ENCODE measurements at regions not wholly inside any gene's neighbourhood (a gene's known extent, or its start where the extent isn't known, plus 50 kb on each side); places are given as distances from the start of the nearest gene placed in this dataset.

DNA sequence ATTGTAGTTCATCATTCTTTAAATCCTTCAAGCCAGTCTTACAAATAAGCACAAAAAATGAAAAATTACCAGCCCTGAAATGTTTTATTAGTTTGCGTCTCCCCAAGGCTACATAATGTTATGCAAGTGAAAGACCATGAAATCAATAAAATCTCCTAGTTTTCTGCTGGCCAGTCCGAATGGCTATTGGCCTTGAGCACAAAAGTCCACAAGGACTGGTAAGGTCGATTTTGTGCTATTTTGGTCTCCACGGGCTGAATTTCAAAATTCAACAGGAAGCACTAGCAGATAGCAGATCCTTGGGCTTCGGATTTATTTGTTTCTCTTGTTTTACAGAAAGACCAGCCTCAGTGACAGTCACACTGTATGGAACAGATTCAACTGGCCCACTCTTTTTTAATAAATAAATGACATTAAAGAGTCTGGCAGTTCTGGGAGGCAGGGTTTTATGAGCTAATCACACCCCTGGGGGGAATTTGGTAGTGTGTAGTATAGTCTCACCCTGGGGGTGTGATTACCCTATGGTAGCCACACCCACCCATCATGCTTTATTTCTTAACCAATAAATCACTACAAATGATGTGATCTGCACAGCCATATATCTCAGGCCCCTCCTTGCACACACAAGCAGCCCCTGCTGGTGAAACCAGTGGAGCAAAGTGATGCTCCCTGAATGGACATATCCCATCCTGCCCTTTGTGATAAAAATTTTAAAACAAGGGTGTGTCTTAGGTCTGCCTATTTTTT is 51.1 kb upstream of the TMEM33 start:
- no peak for DNase-seq (ENCODE audit: low read depth in 2 of 3, low spot score in 1 of 3)

DNA sequence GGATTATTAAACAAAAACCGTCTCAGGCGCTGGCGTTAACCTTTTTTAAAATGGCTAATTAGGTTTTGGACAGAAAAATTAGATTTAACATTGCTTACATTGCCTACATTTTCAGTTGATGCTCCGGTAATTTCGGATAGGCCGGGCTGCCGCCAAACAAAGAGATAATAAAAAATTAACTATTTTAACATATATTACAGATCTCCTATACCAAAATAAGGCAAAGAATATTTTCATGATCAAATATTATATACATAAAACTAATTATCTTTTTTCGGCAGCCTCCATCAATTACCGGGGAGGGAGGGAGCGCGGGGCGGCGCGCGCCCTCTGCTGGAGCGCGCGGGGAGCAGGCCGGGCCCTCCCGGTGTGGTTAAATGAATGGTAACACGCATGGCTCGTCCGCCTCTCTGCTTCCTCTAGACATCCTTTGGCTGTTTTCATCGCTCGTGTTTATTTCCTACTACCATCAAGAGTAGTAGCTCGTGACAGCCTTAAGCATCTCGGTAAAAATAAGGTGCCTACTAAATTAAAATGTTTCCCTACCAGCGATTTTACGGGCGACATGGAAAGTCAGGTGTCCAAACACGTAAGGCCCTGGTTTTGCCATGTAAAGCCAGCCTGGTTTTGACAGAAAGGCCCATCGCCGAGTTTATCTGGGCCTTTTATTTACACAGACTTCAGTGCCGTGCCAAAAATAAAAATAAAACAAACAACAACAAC is 52.4 kb upstream of the TMEM33 start:
- peak; percentile 34 to 48 (median 39) for DNase-seq (ENCODE audit: low read depth in 2 of 3, low spot score in 1 of 3)

DNA sequence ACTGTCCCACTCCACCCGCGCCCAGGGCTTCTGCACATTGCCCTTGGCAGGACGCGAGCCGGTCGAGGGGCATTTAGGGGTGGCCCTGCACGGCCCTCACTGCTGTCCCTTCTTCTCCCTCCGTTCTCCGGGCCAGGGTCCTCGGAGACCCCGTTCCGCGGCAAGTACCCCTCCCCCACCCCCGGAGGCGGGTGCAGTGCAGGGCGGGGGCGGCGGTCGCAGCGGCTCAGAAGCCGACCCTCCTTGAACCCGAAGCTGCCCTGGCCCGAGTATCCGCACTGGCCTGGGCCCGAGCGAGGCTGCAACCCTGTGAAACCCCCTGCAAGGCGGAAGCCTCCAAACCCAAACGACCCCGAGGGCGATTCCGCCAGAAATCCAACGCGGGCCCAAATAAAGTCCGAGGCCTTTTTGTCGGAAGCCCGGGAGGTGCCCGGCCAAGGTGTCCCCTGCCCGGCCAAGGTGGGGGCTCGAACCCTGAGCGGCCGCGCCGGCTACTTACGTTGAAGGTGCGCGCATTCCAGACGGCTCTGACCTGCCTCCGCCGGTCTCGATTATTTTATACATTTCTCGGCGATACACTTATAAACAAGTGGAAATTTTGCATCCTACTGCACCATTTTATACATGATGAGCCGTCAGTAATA is 53.1 kb upstream of the TMEM33 start:
- DNase-seq (ENCODE audit: low read depth in 2 of 3, low spot score in 1 of 3) = no peak

DNA sequence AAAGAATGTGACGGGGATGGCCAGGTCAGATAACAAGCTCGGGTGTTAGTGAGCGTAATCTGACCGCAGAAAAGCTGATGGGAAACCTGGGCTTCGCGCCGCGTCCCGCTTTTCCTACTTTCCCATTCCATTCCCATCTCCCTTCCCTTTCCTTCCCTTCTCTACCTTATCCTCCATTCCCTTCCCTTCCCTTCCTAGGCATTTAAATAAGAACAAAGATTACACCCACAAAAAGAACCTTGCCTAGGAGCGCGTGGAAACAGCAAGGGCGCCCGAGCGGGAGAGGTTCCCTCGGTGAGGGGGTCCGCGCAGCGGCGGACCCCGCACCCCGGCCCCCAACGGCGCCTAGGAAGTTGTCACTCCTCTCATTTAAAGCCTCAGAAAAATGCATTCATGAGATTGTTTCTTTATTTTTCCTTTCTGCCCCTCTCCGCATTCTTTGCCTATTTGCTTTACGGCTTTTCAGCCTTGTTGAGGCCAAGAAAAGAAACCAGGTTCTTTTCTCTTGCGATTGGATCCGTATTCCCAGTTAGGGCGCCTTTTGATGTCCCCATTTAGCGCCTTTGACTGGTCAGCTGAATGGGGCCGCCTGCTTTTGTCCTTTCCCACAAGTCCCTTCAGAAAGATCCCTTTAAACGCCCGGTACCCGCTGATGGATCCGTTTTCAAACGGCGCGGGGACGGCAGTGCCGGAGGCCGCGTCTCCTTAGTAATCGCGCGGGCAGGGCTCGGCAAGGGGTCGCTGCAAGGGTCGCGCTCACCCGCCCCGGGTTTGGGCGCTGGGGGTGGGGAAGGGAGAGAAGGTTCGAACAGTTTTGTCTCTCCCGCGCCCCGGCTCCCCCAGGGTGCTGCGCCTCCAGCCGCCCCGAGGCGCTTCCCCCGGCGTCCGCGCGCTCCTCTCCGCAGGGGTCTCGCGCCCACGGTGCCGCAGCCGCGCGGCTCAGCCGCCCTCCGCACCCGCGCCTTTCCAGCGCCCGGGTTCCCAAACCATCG is 54.1 kb upstream of the TMEM33 start:
- DNase-seq (ENCODE audit: low read depth in 2 of 3, low spot score in 1 of 3) = no peak

DNA sequence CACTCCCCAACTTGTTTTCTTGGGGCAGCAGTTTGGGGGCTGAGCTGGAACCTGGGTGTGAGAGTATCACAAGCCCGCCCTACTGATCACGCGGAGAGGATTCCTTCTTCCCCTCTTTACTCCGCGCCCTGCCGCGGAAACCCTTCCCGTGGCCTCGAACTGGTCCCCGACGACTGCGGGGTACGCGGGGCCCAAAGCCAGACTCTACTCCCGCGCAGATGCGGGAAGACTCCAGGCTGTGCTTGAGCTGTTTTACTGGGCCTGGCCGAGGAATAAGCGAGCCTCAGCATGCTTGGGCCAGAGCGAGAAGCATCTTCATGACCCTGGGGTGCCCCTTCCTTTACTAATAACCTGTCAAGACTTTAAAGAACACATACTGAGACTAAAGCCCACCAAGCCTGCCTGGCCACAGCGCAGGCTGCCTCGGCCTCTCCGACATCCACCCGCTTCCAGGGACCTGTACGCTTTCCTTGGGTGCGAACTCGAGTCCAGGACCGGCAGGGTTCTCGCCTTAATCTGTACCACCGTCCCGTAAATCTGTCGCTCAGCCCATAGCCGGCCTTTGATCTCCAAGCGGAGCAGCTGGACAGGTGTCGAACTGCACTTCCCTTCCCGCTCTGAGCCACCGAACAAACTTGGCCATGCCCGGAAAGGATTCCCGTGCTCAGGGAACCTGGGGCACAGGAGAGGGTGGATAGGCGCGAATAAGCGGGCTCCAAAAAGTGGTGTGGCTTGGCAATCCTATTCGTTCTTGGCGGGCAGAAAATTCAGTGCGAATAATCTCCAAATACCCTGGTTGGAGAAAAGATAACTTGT is 55.0 kb upstream of the TMEM33 start:
- DNase-seq (ENCODE audit: low read depth in 2 of 3, low spot score in 1 of 3) = no peak

DNA sequence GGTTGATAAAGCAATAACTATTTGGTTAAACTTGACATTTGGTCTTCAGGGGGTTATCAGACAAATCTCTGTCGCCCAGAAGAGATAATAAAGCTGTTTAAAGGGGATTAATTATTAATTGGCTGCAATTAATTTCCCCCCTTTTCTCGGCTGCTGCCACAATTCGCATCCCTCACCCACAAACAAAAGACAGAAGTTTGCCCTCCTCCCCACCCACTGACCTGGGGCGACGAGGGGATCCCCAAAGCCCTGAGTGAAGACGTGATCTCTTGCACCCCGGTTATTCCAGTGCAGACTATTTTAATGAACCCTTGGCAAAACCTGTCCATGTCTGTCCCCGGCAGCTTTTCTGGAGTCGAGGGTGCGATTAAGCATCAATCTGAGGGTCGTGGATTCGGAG is 55.7 kb upstream of the TMEM33 start:
- DNase-seq (ENCODE audit: low read depth in 2 of 3, low spot score in 1 of 3) = no peak

DNA sequence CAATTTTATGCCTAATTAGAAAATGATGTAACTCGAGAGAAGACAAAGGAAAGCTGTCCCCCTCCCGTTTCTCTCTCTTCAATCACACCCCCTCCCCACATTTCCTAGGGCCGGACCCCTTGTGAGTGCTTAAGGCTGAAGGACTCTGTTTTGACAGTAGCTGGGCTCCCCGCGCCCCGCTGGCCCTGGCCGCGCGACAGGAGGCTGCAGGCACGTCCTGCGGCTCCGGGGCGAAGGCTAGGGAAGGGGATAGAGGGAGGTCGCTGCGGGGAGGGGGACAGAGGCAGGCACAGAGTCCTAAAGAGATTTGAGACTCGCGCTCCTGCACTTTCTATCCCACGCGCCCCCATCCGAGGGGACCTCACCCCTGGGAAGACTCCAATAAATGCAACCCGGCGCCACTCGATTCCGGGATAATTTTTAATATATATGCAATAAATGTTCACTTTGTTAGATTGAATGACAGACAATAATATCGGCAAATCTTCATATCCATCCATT is 56.2 kb upstream of the TMEM33 start:
- DNase-seq (ENCODE audit: low read depth in 2 of 3, low spot score in 1 of 3) = no peak

DNA sequence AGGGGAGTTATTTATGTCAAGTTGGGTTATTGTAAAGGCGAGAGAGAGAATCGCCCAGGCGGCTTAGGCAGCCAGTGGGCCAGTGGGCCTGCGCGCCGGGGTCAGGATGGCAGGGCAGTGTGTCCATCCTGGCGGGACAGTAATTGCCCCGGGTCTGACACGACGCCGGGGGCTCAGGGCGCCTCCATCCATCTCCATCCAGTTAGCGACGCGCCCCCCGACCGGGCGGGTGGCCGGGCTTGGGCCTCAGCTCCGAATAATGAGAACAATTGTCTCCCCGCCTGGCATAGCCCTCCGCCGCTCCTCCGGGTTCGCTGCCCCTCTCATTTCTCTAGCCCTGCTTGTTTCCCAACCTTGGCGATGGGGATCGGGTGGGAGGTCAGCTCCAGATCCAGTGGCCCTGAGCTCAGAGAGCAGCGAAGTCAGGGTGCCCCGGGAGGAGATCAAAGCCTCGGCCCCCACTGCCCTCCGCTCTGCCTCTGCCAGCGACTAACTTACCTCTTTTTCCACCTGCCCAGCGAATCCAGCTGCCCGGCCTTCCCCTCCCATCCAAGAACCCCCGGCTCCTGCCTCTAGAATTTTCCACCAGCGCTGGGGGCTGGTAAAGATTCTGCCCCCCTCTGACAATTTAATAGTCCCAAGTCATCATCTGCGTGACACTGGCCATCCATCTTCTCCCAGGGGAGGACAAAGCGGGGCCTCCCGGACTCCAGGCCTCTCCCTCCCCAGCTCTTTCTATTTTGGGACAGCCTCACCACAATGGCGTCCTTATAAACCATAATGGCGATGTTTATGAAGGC is 56.9 kb upstream of the TMEM33 start:
- DNase-seq (ENCODE audit: low read depth in 2 of 3, low spot score in 1 of 3) = no peak

DNA sequence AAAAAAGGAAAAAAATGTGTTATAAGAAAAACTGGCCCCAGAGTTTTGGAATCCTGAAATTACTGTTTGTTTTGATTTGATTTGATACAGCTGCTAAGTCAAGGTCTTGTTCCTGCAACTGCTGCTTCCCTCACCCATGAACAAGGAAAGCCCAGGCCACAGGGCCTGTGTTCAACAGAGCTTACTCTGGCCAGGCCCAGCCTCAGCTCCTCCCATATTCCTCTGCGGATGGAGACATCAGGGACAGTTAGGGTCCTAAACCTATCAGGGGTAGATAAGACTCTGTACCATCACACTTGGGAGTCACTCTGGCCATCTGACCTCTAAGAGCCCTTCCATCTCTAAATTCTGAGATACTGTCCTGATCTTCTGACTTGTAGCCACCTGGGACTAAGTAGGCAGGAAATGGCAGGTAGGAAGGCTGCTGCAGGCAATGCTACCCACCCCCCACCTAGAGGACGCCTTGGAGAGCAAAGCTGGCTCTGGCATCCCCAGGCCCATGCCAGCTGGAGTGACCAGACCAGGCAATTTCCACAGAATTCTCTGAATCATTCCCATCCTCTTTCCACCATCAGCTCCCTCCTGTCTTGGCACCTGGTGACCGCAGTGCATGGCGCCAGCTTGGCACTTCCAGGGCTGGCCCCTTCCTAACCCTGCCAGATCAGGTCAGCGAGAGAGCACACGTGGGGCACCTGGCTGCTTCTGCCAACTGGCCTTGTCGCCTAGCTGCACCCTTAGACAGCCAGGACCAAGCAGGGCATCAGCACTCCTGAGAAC is 58.0 kb upstream of the TMEM33 start:
- DNase-seq (ENCODE audit: low read depth in 2 of 3, low spot score in 1 of 3) = no peak

DNA sequence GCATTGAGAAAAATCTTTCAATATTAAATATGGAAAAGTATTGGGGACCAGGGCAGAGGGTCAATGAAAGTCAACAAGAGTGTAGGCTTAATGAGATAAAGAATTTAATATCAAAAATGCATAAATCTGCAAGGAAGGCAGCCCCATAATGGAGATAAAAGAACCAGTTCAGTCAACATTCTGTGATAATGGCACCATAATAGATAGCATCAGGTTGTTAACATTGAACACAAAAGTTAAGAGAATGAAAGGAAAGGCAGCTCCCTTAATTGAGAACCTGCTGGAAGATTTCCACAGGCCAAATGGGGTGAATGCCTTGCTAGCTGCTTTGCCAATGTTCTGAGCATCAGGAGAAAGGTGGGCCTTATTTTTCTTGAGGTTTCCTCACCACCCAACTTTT is 60.4 kb upstream of the TMEM33 start:
- DNase-seq (ENCODE audit: low read depth in 2 of 3, low spot score in 1 of 3) = no peak

DNA sequence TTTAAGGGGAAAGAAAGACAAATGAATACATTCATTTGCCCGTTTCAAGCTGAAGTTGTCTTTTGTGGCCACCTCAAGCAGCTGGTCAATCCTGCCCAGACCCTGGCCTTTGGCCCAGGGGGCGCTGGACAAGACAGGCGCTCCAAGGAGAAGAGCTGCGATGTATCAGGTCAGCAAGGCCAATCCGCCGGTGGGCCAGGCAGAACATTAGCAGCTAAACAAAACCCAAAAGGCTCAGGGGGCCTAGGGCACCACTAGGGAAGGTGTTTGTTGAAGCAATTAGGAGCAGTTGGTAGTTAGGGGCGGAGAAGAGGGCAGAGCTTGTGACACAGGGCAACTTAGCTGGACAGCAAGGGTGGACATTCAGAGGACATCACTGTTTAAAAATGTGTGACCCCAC is 60.8 kb upstream of the TMEM33 start:
- DNase-seq (ENCODE audit: low read depth in 2 of 3, low spot score in 1 of 3) = no peak

DNA sequence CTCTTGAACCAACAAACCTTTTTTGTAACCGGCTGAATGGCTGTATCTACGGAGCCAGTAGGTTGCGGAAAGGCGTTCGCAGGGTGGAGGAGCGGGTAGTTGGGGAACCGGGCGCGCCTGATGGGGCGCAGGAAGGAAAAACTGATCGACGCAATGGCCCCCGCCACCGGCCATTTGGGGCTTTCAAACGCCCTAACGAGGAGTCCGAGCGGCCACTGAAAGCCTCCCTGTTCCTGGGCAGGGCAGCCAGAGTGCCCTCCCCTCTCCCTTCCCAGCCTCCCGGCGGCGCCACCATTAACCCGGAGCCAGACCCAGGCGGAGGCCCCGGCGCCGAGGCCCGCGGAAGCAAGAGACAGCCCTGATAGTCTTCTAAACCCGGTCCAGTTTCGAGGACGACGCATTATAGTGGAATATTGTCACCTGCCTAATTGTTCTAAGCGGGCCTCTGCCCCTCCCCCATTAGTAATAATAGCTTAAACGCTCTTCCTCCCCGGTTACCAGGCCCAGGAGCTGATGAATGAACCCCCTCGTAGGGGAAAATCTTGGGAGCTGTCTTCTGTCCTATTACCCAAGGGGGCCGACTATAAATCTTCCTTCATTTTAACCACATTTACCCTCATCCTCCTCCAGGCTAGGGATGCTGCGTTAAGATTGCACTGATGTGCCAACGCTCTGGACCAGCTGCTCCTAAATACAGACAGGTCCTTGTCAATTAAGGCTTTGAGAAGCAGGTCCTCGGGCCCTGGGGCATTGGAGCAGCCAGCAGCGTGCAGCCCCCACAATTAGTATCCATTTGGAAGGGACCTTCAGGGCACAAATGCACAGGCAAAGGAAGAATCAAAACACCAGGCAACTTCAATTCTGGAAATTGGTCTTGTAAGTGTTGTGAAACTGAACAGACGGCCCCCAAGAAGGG is 61.6 kb upstream of the TMEM33 start:
- no peak for DNase-seq (ENCODE audit: low read depth in 2 of 3, low spot score in 1 of 3)

DNA sequence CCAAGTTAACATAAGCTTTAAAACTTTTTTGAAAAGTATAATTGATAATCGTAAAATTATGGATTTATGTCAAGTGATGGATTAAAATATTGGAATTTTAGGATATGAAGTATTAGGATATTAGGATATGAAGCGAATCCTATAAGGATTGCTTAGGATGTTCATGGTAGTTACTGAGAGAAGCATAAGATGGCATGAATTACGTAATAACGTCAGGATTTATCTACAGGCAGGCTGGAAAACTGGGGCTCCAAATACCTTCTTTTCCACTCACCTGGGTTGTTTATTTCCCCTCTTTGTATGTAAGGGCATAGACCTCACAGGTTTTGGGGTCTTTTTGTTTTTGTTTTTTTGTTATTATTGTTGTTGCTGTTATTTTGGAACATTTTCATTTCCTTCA is 65.2 kb upstream of the TMEM33 start:
- DNase-seq (ENCODE audit: low read depth in 2 of 3, low spot score in 1 of 3) = no peak

DNA sequence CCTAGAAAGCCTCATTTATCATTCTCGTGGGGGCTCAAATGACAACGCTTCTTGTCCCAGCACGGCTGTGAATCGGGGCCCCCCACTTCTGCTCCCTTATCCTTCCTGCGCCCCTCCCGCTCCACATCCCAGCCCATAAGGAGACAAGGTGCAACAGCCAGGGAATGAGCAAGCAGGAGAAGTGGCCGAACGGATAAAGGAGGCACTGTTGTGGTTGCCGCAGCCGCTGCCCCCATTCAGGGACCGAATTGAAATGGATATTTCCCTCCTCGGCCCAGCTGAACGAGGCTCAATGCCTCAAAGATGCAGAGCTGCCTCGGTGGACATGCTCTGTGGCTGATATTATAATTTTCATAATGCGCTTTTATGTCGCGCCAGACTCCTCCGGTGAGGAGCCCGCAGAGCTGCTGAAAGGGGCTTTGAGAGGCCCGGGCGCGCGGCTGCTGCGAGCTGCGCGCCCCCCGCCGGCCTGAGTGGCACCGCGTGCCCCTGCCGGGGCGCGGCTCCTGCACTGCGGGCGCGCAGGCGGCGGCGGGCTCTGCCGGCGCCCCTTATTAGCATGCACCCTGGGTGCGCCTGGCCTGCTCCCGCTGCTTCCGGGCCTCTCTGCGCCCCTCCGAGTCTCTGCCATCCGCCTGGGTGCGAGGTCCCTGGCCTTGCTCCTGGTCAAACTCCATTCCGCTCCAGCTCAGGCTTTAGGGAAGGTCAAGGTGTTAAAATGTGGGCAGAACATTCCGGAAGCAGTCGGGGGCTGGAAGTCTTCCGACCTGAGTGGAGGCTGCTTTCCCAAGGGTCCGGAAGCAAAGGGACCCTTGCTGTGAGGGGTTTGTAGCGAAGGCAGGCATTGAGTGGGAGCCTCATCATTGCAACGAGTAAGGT is 68.2 kb upstream of the TMEM33 start:
- DNase-seq (ENCODE audit: low read depth in 2 of 3, low spot score in 1 of 3) = no peak

DNA sequence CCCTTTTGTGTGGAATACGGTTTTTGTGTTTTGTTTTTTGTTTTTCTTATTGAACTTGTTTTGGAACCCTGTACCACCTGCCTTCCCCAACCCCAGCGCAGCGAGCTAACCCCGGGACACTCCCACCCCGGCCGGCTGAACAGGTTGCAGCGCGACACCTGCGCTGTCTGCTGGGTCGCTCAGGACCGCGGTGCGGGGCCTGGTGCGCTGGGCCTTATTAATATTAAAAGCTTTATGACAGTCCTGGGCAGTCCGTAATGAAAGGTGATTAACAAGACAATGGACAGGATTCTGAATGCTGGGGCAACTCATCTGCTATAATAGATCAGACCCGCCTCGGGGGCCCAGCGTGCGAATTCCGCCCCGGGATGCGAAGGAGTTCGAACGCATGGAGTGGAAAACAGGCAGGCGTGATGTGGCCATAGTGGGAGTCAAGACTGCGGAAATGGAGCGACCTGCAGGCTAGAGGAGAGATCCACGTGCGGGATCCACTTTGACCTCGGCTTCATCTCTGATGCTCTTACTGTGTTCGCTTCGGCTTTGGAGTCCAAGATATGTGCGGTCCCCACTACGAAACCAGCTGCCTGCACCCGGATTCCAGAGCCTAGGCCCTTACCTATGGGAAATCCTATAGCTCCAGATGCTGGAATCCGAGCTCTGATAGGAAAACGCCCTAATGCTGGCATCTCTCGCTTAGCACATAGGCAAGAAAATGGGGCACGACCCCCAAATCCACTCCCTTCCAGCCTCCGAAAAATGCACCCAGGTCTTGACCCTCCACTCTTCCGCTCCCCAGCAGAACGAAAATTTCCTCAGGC is 69.0 kb upstream of the TMEM33 start:
- DNase-seq (ENCODE audit: low read depth in 2 of 3, low spot score in 1 of 3) = no peak

Measured in stimulated activated CD4-positive, alpha-beta T cell treated with anti-CD3 and anti-CD28 coated beads, Interleukin-12 subunit alpha, Interleukin-12 subunit beta, amount 100 ng/mL, for 48 hours (primary cell).